H1 (cell line): ENCODE measurements at regions not wholly inside any gene's neighbourhood (a gene's known extent, or its start where the extent isn't known, plus 50 kb on each side); places are given as distances from the start of the nearest gene placed in this dataset.

Source experiments
- CTCF ChIP-seq, 3 experiments: IDR thresholded peaks; 1 replicate in 2 of 3; 2 replicates in 1 of 3; pipeline versions ENCODE4 v1.5.1 to v1.6.1; 2011; ENCODE audit warnings: low read length in 3 of 3, mild to moderate bottlenecking in 3 of 3, inconsistent platforms in 2 of 3, low read depth in 1 of 3, moderate library complexity in 1 of 3; ENCODE audit not compliant: insufficient read depth in 1 of 3; ENCODE audit errors: control extremely low read depth in 1 of 3
- EZH2 ChIP-seq: fragments of 200-600 bp; sonication (generic); IDR thresholded peaks from 2 replicates; pipeline ENCODE4 v1.7.1; 2012; ENCODE audit warnings: low read depth, mild to moderate bottlenecking, moderate library complexity, low read length, inconsistent platforms; ENCODE audit not compliant: severe bottlenecking
- KDM5A ChIP-seq: fragments of 200-600 bp; IDR thresholded peaks from 2 replicates; pipeline ENCODE4 v1.7.1; 2012; ENCODE audit warnings: mild to moderate bottlenecking, low read length, inconsistent platforms, mixed read lengths
- RAD21 ChIP-seq, 2 experiments: IDR thresholded peaks in 1 of 2; conservative IDR thresholded peaks in 1 of 2; 2 replicates each; pipeline ENCODE4 v1.6.1; 2011; ENCODE audit warnings: low read depth in 2 of 2, low read length in 2 of 2, improper control_type of control experiment in 1 of 2, inconsistent platforms in 1 of 2, mild to moderate bottlenecking in 1 of 2, moderate library complexity in 1 of 2

DNA sequence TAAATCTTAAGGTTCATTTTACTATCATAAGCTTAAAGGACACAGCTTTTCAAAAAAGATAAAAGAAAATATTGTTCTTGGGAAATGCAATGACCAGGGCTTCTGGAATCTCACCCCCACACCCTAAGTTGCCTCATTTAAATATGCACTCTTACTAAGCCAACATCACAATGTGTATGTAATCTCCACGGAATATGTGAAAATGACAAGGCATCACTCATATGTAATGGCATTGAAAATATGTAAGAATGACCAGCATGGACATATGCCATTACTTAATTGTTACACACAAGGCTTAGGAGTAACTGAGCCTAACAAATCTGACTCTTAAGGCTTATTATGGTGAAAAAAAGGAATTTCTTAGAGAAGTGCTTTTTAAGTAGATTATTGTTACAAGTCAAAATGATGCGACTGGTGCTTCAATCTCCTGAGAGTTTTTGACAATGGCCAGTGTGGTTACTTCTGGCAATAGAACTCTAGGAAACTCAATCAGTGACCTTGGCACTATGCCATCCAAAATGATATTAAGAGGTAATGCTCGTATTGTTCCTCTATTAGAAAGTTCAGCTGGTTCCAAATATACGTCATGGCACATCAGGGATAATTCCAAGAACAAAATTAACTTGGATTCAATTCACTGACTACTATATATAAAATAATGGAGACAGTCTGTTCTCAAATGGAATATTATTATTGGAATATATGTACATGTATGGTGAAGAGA lies 290.0 kb upstream of the PLSCR5 start:
- TF ChIP-seq CTCF (IDR thresholded peaks at IDR 0.05; ENCODE audit: control extremely low read depth in 1 of 3, insufficient read depth in 1 of 3, low read depth in 1 of 3, low read length in 3 of 3) (no peak), RAD21 (IDR thresholded peaks at IDR 0.05 in 1 of 2, conservative IDR thresholded peaks at IDR 0.05 in 1 of 2; ENCODE audit: low read depth in 2 of 2, low read length in 2 of 2) (no peak), KDM5A (no peak), EZH2 (no peak)
